ENCODE measurements at regions not wholly inside any gene's neighbourhood (a gene's known extent, or its start where the extent isn't known, plus 50 kb on each side); places are given as distances from the start of the nearest gene placed in this dataset.

DNA sequence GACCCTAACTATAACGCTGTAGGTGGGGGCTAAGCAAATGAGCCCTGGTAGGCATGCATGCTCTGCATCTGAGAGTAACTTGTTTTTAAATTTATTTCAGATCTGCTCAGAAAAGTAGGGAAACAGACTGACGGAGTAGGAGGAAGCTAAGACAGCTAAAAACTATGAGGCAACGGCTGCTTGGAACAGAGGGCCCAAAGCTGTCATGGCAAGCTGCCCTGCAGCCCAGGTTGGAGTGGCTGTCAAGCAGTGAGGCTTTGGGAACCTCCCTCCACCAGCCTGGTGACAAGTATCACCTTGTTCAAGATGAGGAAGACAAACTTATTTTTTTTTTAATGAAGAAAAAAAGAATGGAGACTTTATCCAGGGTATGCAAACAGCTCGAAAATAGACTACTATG is 439.8 kb downstream of the NLGN4X start:
- POLR2A ChIA-PET (ENCODE audit: low non-redundant PET), result no interaction called here
- no peak for DNase-seq (ENCODE audit: low spot score)
- TF ChIP-seq, protein P1, sequence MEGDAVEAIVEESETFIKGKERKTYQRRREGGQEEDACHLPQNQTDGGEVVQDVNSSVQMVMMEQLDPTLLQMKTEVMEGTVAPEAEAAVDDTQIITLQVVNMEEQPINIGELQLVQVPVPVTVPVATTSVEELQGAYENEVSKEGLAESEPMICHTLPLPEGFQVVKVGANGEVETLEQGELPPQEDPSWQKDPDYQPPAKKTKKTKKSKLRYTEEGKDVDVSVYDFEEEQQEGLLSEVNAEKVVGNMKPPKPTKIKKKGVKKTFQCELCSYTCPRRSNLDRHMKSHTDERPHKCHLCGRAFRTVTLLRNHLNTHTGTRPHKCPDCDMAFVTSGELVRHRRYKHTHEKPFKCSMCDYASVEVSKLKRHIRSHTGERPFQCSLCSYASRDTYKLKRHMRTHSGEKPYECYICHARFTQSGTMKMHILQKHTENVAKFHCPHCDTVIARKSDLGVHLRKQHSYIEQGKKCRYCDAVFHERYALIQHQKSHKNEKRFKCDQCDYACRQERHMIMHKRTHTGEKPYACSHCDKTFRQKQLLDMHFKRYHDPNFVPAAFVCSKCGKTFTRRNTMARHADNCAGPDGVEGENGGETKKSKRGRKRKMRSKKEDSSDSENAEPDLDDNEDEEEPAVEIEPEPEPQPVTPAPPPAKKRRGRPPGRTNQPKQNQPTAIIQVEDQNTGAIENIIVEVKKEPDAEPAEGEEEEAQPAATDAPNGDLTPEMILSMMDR (conservative IDR thresholded peaks at IDR 0.05; ENCODE audit: low read depth), result no peak
- CTCF ChIA-PET, result no interaction called here
- H3K27ac ChIP-seq, result no peak overlapping the region

DNA sequence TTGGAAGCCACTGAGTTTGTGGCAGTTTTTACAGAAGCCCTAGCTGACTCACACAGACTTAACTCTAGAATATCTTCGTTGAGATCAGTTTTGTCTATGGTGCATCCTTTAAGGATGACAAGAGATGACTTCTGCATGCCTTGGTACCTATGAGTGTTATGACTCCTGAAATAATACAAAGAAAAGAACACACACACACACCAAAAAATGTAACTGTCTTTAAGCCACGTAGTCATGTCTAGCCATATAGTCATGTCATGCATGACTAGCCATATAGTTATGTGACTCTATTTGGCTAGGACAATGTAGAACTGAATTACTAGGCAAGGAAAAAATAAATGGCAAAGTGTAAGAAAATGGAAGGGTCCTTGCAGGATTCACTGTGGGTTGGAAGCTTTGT is 447.8 kb downstream of the NLGN4X start:
- no peak for DNase-seq (ENCODE audit: low spot score)
- no peak overlapping the region for H3K27ac ChIP-seq
- CTCF ChIA-PET, result no interaction called here
- TF ChIP-seq, protein P1 (conservative IDR thresholded peaks at IDR 0.05; ENCODE audit: low read depth), result no peak
- POLR2A ChIA-PET (ENCODE audit: low non-redundant PET), result no interaction called here

DNA sequence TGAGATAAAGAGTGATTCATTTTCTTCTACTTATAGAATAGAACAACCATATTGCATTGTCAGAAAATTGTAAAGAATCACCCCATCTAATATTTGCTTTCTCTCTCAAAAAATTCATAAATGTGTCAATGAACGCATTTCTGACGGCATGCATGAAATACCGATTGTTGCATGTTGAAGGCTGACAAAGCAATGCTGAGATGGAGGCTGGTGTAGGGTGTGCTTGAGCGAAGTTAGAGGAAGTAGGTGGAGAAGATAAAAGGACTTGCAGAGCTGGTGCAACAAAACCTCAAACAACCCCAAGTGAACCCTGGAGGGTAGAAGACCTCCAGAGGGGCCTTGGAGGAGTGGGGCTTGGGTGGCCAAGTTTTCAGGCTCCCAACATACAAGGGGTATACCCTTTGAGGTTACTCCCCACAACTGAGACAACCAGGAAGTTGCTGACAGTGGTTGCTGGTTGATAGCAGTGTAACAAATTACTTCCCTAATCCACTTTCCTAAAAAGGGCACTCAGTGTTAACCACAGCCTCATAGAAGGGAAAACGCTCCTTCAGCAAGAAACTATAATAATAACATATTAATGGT is 452.7 kb downstream of the NLGN4X start:
- TF ChIP-seq, protein P1 (conservative IDR thresholded peaks at IDR 0.05; ENCODE audit: low read depth), result no peak
- ChIA-PET POLR2A (ENCODE audit: low non-redundant PET) (no interaction called here), CTCF (no interaction called here)
- DNase-seq (ENCODE audit: low spot score), result no peak
- H3K27ac ChIP-seq, result no peak overlapping the region

DNA sequence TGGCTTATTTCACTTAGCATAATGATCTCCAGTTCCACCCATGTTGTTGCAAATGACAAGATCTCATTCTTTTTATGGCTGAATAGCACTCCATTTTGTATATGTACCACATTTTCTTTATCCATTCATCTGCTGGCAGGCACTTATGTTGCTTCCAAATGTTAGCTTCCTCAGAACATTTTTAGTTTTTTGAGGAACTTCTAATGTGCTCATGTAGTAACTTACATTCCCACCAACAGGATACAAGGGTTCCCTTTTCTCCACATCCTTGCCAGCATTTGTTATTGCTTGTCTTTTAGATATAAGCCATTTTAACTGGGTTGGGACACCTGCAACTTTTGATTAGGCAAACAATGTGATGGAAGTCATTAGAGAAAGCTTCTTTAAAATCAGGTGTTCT is 454.2 kb downstream of the NLGN4X start:
- no peak overlapping the region for H3K27ac ChIP-seq
- TF ChIP-seq, protein P1 (conservative IDR thresholded peaks at IDR 0.05; ENCODE audit: low read depth), result no peak
- ChIA-PET POLR2A (ENCODE audit: low non-redundant PET) (no interaction called here), CTCF (no interaction called here)
- no peak for DNase-seq (ENCODE audit: low spot score)

DNA sequence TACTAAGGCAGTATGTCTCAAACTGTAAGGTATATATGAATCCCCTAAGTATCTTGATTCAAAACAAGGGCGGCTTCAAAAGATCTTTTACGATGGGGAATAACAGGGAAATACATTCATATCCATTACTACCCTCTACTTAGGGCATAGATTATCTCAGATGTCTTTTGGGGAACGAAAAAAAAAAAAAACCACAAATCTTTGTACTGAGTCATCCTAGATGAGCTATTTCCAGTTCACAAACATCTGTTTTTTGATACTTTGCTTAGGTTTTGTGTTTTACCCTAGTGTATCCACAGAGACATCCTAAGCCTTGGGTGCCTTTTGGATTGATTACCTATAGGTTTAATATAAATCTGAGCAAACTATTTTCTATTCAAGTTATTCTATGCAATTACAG is 457.2 kb downstream of the NLGN4X start:
- DNase-seq (ENCODE audit: low spot score), result no peak
- ChIA-PET CTCF (interaction anchor here (0.6 kb wide), 1 partner anchor 1362 kb away, joined by 4 read pairs; no protein-coding TSS in a partner anchor), POLR2A (ENCODE audit: low non-redundant PET) (no interaction called here)
- H3K27ac ChIP-seq, result no peak overlapping the region
- TF ChIP-seq, protein P1 (conservative IDR thresholded peaks at IDR 0.05; ENCODE audit: low read depth), result no peak

DNA sequence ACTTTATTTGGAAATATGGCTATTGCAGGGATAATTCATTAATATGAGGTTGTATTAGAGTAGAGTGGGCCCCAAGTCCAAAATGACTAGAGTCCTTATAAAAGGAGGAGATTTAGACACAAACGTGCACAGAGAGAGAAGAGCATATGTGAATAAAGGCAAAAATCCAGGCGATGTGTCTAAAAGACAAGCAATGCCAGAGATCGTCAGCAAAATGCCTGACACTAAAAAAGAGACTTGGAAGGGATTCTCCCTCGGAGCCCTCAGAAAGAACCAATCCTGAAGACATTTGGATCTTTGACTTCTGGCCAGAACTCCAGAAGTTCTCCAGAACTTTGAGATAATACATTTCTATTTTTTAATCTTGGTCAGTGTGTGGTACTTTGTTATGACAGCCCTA is 472.1 kb downstream of the NLGN4X start:
- ChIA-PET POLR2A (ENCODE audit: low non-redundant PET) (no interaction called here), CTCF (no interaction called here)
- TF ChIP-seq, protein P1 (conservative IDR thresholded peaks at IDR 0.05; ENCODE audit: low read depth), result no peak
- H3K27ac ChIP-seq, result no peak overlapping the region
- DNase-seq (ENCODE audit: low spot score), result no peak

DNA sequence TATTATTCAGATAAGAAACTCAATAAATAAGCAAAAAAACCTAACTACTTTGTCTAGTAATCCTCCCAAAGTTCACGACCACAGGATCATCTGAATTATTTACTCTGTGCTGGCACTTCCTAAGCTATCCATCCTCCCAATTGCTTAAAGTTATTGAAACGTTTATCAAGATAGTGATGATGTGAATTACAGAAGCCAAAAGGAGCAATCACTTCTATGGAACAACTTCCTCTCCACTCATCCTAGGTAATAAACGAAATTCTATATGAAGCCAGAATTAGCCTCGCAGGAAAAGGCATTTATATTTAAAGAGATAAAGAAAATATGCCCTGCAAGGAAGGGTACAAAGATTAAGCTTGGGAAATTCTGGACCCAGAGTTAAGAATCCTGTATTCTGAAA is 475.4 kb downstream of the NLGN4X start:
- H3K27ac ChIP-seq, result no peak overlapping the region
- TF ChIP-seq, protein P1 (conservative IDR thresholded peaks at IDR 0.05; ENCODE audit: low read depth), result no peak
- ChIA-PET CTCF (no interaction called here), POLR2A (ENCODE audit: low non-redundant PET) (no interaction called here)
- DNase-seq (ENCODE audit: low spot score), result no peak
